Activated naive CD4-positive, alpha-beta T cell treated with anti-CD3 and anti-CD28 coated beads for 36 hours (primary cell): ENCODE measurements at regions not wholly inside any gene's neighbourhood (a gene's known extent, or its start where the extent isn't known, plus 50 kb on each side); places are given as distances from the start of the nearest gene placed in this dataset.

ENCODE experiments used
- CTCF ChIA-PET: fragments of 350-600 bp; sonication (Branson Sonifier 250); formaldehyde crosslinking; loops from one replicate; lab custom pipeline; 2021; ENCODE audit warnings: antibody characterized with exemption; lab: Charles Lee
- DNase-seq: peaks from one replicate; pipeline ENCODE4 v3.0.0-alpha.2; 2020
- H3K27ac Mint-ChIP-seq: one replicate; pipeline ENCODE4 v1.8.0; 2021; ENCODE audit warnings: mild to moderate bottlenecking, mixed read lengths
- H3K27me3 Mint-ChIP-seq: one replicate; pipeline ENCODE4 v1.8.0; 2021; ENCODE audit warnings: low read depth, mixed read lengths
- H3K36me3 Mint-ChIP-seq: one replicate; pipeline ENCODE4 v1.8.0; 2021; ENCODE audit warnings: low read depth, mixed read lengths
- H3K4me1 Mint-ChIP-seq: one replicate; pipeline ENCODE4 v1.8.0; 2021; ENCODE audit warnings: low read depth, mixed read lengths
- H3K4me3 Mint-ChIP-seq: one replicate; pipeline ENCODE4 v1.8.0; 2021; ENCODE audit warnings: mild to moderate bottlenecking, moderate library complexity, mixed read lengths
- H3K9me3 Mint-ChIP-seq: one replicate; pipeline ENCODE4 v1.8.0; 2021; ENCODE audit warnings: mixed read lengths
- intact Hi-C: fragments of 100-400 bp; cut with micrococcal nuclease; formaldehyde crosslinking; loops from one replicate; pipeline ENCODE4 v1.15.1; 2023

DNA sequence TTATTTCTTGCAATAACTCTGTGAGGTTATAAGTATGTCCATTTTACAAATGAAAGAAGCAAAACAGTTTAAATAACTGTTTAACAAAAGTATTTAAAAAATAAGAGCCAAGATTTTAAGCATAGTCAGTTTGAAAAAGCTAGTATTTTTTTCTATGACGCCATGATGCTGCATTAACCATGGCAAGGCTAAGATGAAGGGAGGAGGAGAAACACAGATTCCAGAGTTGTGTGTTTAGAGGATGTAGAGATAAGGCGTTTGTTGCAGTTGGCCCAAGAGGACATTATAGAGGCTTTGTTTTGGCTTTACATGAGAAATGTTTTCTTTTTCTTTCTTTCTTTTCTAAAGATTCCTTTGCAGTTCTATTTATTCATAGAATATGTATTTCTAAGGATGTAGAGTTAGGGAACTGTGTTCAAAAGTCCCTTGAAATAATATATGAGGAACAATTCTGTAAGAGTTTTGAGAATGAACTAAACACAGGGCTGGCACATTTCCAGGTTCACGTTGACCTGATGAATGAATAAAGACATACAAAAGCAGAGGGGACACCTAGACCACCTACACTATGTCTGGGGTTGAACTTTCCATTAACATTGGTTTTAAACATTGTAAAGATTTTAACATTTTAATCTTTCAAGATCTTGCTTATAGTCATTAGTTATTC, 244.2 kb downstream of the KCNS3 start:
- Mint-ChIP-seq H3K36me3 (no peaks in the 10 kb centered on the region), H3K4me1 (no peaks in the 10 kb centered on the region), H3K4me3 (no peak overlapping the region), H3K9me3 (no peaks in the 10 kb centered on the region), H3K27ac (no peak overlapping the region), H3K27me3 (peaks cover 14% of the 10 kb centered on the region)
- no peak for DNase-seq
- CTCF ChIA-PET, result no interaction called here
- intact Hi-C loops, result no loop called here

DNA sequence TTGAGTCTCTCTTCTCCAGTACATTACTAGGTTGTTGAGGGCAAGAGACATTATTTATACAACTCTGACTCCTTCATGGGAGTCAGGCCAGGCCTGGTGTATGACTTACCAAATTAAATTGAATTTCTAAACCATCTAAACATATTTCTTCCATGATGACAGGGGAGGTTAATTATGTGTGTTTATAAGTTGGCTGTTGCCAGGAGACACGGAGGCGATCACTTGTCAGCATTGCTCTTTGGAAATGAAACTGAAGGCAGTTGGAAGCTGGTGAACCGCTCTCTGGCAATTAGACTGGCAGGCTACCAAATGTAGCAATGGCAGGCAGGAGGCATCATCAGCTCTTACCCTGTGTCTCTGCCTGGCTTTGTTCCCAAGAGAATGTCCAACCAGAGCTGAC, 241.4 kb downstream of the KCNS3 start:
- H3K27ac Mint-ChIP-seq, result no peak overlapping the region
- DNase-seq, result no peak
- peaks cover 16% of the 10 kb centered on the region for H3K27me3 Mint-ChIP-seq
- no peaks in the 10 kb centered on the region for H3K36me3 Mint-ChIP-seq
- CTCF ChIA-PET, result no interaction called here
- intact Hi-C loops, result loop anchor here (10.0 kb wide), 1 partner anchor 255 kb away; no protein-coding TSS in a partner anchor
- H3K9me3 Mint-ChIP-seq, result no peaks in the 10 kb centered on the region
- no peaks in the 10 kb centered on the region for H3K4me1 Mint-ChIP-seq
- H3K4me3 Mint-ChIP-seq, result no peak overlapping the region

DNA sequence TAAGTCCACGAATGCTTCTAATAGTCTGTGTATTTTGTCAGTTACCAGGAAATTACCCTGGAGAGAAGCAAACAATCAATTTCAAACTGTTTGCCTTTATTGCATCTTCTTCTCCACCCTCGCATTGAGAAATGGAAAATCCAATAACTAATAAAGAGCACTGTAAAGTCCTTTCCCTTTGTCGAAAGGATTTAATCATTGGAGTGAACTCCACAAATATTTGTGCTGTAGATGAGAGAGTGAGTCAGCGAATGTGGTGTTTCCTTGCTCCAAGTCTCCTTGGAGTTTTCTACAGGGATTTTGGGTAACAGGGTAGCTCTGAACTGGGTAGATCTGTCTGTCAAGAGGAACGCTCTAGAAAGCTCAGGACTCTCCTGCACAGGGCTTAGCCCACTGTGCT, 240.2 kb downstream of the KCNS3 start:
- Mint-ChIP-seq H3K27ac (no peak overlapping the region), H3K4me3 (no peak overlapping the region), H3K36me3 (no peaks in the 10 kb centered on the region), H3K9me3 (no peaks in the 10 kb centered on the region), H3K4me1 (no peaks in the 10 kb centered on the region), H3K27me3 (peaks cover 16% of the 10 kb centered on the region)
- CTCF ChIA-PET, result interaction anchor here (0.6 kb wide), 1 partner anchor 62 kb away, joined by 4 read pairs; no protein-coding TSS in a partner anchor
- intact Hi-C loops, result loop anchor here (10.0 kb wide), 1 partner anchor 256 kb away; no protein-coding TSS in a partner anchor
- no peak for DNase-seq

GRCh38 chr2:18117592-18117991, 239.1 kb downstream of the KCNS3 start:
- Mint-ChIP-seq H3K27me3 (peaks cover 13% of the 10 kb centered on the region), H3K9me3 (no peaks in the 10 kb centered on the region), H3K27ac (no peak overlapping the region), H3K4me1 (no peaks in the 10 kb centered on the region), H3K36me3 (no peaks in the 10 kb centered on the region), H3K4me3 (no peak overlapping the region)
- intact Hi-C loops, result loop anchor here (1.0 to 10.0 kb wide), 2 partner anchors 257 to 266 kb away; no protein-coding TSS in a partner anchor
- CTCF ChIA-PET, result interaction anchor here (0.6 to 1.8 kb wide), 3 partner anchors 14 to 62 kb away, joined by 3 to 7 read pairs (median 4); no protein-coding TSS in a partner anchor
- DNase-seq, result peak; percentile 43

DNA sequence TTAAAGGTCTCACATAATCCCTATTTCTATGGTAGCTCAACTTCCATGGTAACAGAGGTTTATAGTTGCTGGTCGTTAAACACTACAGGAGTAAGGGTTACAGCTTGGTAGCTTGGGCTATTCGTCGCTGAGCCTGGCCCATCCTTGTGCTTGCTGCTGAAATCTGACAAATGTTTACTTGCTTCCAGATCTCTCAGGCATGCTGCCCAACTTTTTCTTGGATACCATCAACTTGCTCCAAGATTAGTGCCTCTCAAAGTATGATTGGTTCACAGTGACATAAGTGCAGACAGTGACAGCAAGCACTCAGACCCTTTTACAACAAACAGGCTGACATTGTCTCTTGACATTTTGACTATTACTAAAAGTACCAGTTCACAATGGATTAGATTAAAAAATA, 231.8 kb downstream of the KCNS3 start:
- H3K9me3 Mint-ChIP-seq, result no peaks in the 10 kb centered on the region
- CTCF ChIA-PET, result no interaction called here
- no peak for DNase-seq
- H3K27me3 Mint-ChIP-seq, result no peaks in the 10 kb centered on the region
- no peak overlapping the region for H3K4me3 Mint-ChIP-seq
- no peaks in the 10 kb centered on the region for H3K36me3 Mint-ChIP-seq
- no peak overlapping the region for H3K27ac Mint-ChIP-seq
- intact Hi-C loops, result loop anchor here (10.0 kb wide), 1 partner anchor 265 kb away; no protein-coding TSS in a partner anchor
- no peaks in the 10 kb centered on the region for H3K4me1 Mint-ChIP-seq

DNA sequence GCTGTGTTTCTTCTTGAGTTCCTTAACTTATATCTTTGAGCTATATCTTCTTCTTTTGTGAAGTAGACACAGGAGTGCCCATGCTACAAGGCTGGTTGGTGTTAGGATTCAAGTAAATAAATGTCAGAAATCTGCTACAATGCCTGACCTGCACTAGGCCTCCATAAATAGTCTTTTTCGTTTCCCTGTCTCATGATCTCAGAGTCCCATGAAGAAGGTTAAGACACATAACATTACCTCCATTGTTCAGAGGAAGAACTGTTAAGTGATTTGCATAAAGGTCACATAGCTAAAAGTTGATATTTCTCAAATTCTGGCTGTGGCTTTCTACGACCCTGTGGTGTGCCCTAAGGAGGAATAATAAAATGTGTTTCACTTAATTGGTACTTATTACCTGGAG, 228.4 kb downstream of the KCNS3 start:
- Mint-ChIP-seq H3K4me3 (no peak overlapping the region), H3K27ac (no peak overlapping the region), H3K9me3 (no peaks in the 10 kb centered on the region), H3K27me3 (peaks cover 3% of the 10 kb centered on the region), H3K36me3 (no peaks in the 10 kb centered on the region), H3K4me1 (no peaks in the 10 kb centered on the region)
- intact Hi-C loops, result no loop called here
- CTCF ChIA-PET, result no interaction called here
- DNase-seq, result no peak

GRCh38 chr2:18105929-18106328, 227.5 kb downstream of the KCNS3 start:
- peaks cover 3% of the 10 kb centered on the region for H3K27me3 Mint-ChIP-seq
- no peak overlapping the region for H3K27ac Mint-ChIP-seq
- intact Hi-C loops, result no loop called here
- CTCF ChIA-PET, result no interaction called here
- no peaks in the 10 kb centered on the region for H3K9me3 Mint-ChIP-seq
- H3K4me3 Mint-ChIP-seq, result no peak overlapping the region
- no peaks in the 10 kb centered on the region for H3K36me3 Mint-ChIP-seq
- DNase-seq, result no peak
- H3K4me1 Mint-ChIP-seq, result no peaks in the 10 kb centered on the region

DNA sequence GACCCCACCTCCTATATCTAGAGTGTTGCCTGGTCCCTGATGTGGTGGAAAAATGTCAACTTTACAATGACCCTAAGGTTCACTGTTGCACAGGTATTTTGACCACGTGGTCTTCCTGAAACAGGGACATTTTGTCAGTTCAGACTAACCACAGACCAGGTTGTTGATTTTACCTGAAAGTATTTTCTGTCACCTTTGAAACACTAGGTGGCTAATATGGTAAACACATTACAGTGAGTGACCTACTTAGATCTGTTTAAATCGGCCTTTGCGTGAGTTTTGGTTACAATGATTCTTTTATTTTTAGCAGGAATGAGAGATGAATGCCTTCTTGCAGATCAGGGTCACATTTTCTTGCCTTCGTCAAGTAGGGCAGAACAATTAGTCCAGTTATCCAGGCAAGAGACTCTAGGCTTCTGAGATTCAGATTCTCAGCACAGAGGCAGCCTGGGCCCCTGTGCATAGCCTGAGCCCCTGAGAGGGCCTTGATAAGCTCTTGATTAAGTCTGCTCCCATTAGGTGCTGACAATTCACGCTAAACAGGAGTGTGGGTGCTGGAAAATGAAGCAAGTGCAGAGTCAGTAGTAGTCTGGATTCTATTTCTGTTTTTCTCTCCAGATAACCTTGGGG, 226.2 kb downstream of the KCNS3 start:
- Mint-ChIP-seq H3K4me3 (no peak overlapping the region), H3K27me3 (peaks cover 3% of the 10 kb centered on the region), H3K36me3 (no peaks in the 10 kb centered on the region), H3K4me1 (no peaks in the 10 kb centered on the region), H3K27ac (no peak overlapping the region), H3K9me3 (no peaks in the 10 kb centered on the region)
- intact Hi-C loops, result no loop called here
- CTCF ChIA-PET, result interaction anchor here (1.5 kb wide), 1 partner anchor 13 kb away, joined by 7 read pairs; no protein-coding TSS in a partner anchor
- no peak for DNase-seq

DNA sequence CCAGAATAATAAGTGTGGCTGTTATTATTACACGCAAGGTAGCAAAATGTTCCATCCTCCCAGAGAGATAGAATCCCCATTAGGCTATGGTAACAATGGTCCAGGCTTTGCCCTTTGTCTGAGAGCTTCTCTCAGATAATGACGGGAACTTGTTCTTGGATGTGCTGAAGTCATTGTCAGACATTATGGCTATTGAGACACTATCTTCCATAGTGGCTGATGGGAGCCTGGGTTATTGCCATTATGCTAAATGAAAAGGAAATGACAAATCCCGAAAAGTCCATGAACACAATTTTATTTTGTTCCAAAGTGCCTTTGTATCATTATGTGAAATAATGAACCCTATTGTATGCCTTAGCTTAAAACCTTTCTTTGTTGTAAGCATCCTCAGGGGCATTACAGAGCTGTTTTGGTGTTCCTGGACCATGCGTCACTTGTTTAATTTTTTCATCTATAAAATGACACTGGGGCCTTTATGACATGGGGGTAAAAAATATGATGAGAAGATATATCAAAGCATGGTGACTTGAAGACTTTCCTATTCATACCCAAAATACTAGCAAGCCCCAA, 218.5 kb downstream of the KCNS3 start:
- no peaks in the 10 kb centered on the region for H3K27me3 Mint-ChIP-seq
- CTCF ChIA-PET, result interaction anchor here (1.4 kb wide), 1 partner anchor 53 kb away, joined by 3 read pairs; no protein-coding TSS in a partner anchor
- intact Hi-C loops, result no loop called here
- no peak overlapping the region for H3K4me3 Mint-ChIP-seq
- no peaks in the 10 kb centered on the region for H3K36me3 Mint-ChIP-seq
- DNase-seq, result no peak
- H3K27ac Mint-ChIP-seq, result no peak overlapping the region
- H3K9me3 Mint-ChIP-seq, result no peaks in the 10 kb centered on the region
- H3K4me1 Mint-ChIP-seq, result no peaks in the 10 kb centered on the region

GRCh38 chr2:18094277-18094676, 215.8 kb downstream of the KCNS3 start:
- intact Hi-C loops, result no loop called here
- Mint-ChIP-seq H3K4me1 (no peaks in the 10 kb centered on the region), H3K36me3 (no peaks in the 10 kb centered on the region), H3K27me3 (no peaks in the 10 kb centered on the region), H3K27ac (no peak overlapping the region), H3K4me3 (no peak overlapping the region), H3K9me3 (no peaks in the 10 kb centered on the region)
- CTCF ChIA-PET, result no interaction called here
- no peak for DNase-seq

DNA sequence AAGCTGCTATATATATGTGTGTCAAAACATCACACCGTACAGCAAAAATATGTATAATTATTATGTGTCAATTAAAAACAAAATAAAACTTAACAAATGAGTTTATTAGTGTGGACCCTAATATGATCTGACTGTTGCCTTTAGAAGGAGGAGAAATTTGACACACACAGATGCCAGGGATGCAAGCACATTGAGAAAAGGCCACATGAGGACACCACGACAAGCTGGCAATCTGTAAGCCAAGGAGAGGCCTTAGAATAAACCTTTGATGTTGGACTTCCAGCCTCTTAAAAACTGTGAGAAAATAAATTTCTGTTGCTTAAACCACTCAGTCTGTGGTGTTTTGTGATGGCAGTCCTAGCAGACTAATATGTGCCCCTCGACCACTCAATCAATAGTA, 214.7 kb downstream of the KCNS3 start:
- Mint-ChIP-seq H3K9me3 (no peaks in the 10 kb centered on the region), H3K4me1 (no peaks in the 10 kb centered on the region), H3K4me3 (no peak overlapping the region), H3K36me3 (no peaks in the 10 kb centered on the region), H3K27me3 (no peaks in the 10 kb centered on the region), H3K27ac (no peak overlapping the region)
- no peak for DNase-seq
- CTCF ChIA-PET, result no interaction called here
- intact Hi-C loops, result no loop called here

DNA sequence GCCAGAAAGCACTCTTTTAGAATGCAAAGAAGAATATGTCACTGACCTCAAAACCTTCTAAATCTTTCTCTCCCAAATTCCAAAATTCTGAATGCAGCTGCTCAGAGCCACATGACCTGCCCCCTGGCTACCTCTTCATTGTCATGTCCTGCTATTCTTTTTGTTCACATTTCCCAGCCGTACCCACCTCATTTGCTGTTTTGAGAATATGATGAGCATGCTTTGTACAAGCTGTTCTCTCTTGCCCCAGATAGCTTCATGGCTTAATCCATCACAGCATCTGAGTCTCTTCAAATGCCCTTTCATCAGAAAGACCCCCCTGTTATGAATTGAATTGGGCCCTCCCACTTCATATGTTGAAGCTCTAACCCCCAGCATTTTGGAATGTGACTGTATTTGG, 214.3 kb downstream of the KCNS3 start:
- H3K27me3 Mint-ChIP-seq, result no peaks in the 10 kb centered on the region
- no peak overlapping the region for H3K27ac Mint-ChIP-seq
- intact Hi-C loops, result no loop called here
- CTCF ChIA-PET, result no interaction called here
- no peak for DNase-seq
- H3K4me3 Mint-ChIP-seq, result no peak overlapping the region
- H3K4me1 Mint-ChIP-seq, result no peaks in the 10 kb centered on the region
- no peaks in the 10 kb centered on the region for H3K9me3 Mint-ChIP-seq
- H3K36me3 Mint-ChIP-seq, result no peaks in the 10 kb centered on the region
